HepG2 (cell line): ENCODE measurements at regions not wholly inside any gene's neighbourhood (a gene's known extent, or its start where the extent isn't known, plus 50 kb on each side); places are given as distances from the start of the nearest gene placed in this dataset.

Experiments used
- ATAC-seq: fragments of 200-7000 bp; cut with Tn5 transposase; 3 replicates; pipeline ENCODE4 v1.9.1; 2020; ENCODE audit warnings: mild to moderate bottlenecking, moderate library complexity
- BruUV-seq: library from RNA; stranded (reverse); fragments of 400-500 nt; replicated peaks from 2 replicates; lab custom pipeline; 2021; lab: Mats Ljungman, UMichigan
- CTCF ChIA-PET: fragments of 300-600 bp; formaldehyde crosslinking; extraction: SDS; loops from one replicate; lab custom pipeline; 2021; ENCODE audit warnings: low total read pairs, inconsistent platforms, low intra/inter-chr PET ratio; lab: Yijun Ruan, JAX
- POLR2A ChIA-PET: fragments of 350-600 bp; sonication (Branson Sonifier 250); formaldehyde crosslinking; loops from one replicate; lab custom pipeline; 2020; ENCODE audit warnings: antibody characterized with exemption, inconsistent platforms; lab: Yijun Ruan, JAX
- DNase-seq: peaks from one replicate; pipeline ENCODE4 v3.0.0-alpha.2; 2015; ENCODE audit warnings: low spot score
- FAIRE-seq: peaks from 3 replicates; lab custom pipeline; 2011; peaks lifted over from hg19 to GRCh38; lab: Jason Lieb, UNC
- H2AFZ ChIP-seq: one replicate; pipeline ENCODE4 v1.6.1; 2011; ENCODE audit warnings: low read length, inconsistent platforms
- H3K27ac ChIP-seq: fragments of 300-600 bp; 3 replicates; pipeline ENCODE4 v1.8.0; 2011; ENCODE audit warnings: mixed run types, mild to moderate bottlenecking, mixed read lengths, low read length, inconsistent platforms; ENCODE audit not compliant: insufficient read depth; ENCODE audit errors: extremely low read length
- H3K27me3 ChIP-seq, 2 experiments: fragments of 200-600 bp in 1 of 2; 2 replicates in 1 of 2; 3 replicates in 1 of 2; pipeline versions ENCODE4 v1.6.0 to v1.8.0; 2011; ENCODE audit warnings: low read length in 2 of 2, mild to moderate bottlenecking in 2 of 2, moderate library complexity in 2 of 2, inconsistent platforms in 1 of 2; ENCODE audit not compliant: insufficient read depth in 2 of 2, control insufficient read depth in 1 of 2
- H3K36me3 ChIP-seq, 2 experiments: fragments of 200-600 bp in 1 of 2; replicated peaks in 1 of 2; 2 replicates in 1 of 2; 3 replicates in 1 of 2; pipeline versions ENCODE4 v1.5.1 to v1.8.0; 2011; ENCODE audit warnings: low read length in 2 of 2, inconsistent platforms in 1 of 2; ENCODE audit not compliant: insufficient read depth in 2 of 2, control insufficient read depth in 1 of 2
- H3K4me1 ChIP-seq: 2 replicates; pipeline ENCODE4 v1.5.1; 2012; ENCODE audit warnings: low read length, inconsistent platforms; ENCODE audit not compliant: insufficient read depth
- H3K4me2 ChIP-seq: 2 replicates; pipeline ENCODE4 v1.6.0; 2011; ENCODE audit warnings: low read depth, low read length, inconsistent platforms
- H3K4me3 ChIP-seq, 3 experiments: fragments of 200-600 bp in 1 of 3; sonication (generic), shearing (Covaris generic) in 1 of 3; replicated peaks in 1 of 3; 2 replicates each; pipeline ENCODE4 v1.5.1; 2011 to 2016; ENCODE audit warnings: low read length in 3 of 3, inconsistent platforms in 2 of 3, low read depth in 2 of 3, mild to moderate bottlenecking in 2 of 3, control low read depth in 1 of 3, mixed read lengths in 1 of 3; ENCODE audit not compliant: insufficient read depth in 1 of 3
- H3K79me2 ChIP-seq: one replicate; pipeline ENCODE4 v1.6.1; 2011; ENCODE audit warnings: low read length, inconsistent platforms; ENCODE audit not compliant: insufficient read depth
- H3K9ac ChIP-seq: 2 replicates; pipeline ENCODE4 v1.6.0; 2011; ENCODE audit warnings: mild to moderate bottlenecking, low read depth, low read length, inconsistent platforms; ENCODE audit not compliant: insufficient read depth
- H3K9me3 ChIP-seq: 2 replicates; pipeline ENCODE4 v1.5.1; 2012; ENCODE audit warnings: mild to moderate bottlenecking, low read length
- H4K20me1 ChIP-seq: 2 replicates; pipeline ENCODE4 v1.6.0; 2011; ENCODE audit warnings: inconsistent platforms, mild to moderate bottlenecking, low read length, moderate library complexity; ENCODE audit not compliant: insufficient read depth
- CBX5 ChIP-seq: sonication (generic); formaldehyde crosslinking; IDR thresholded peaks from 2 replicates; pipeline ENCODE4 v1.4.0; 2020; ENCODE audit warnings: missing genetic modification reagents, borderline replicate concordance
- IKZF5 ChIP-seq: IDR thresholded peaks from 2 replicates; pipeline ENCODE4 v1.6.1; 2018; ENCODE audit warnings: missing genetic modification reagents, mild to moderate bottlenecking, missing compliant biosample characterization
- KLF13 ChIP-seq: sonication (generic); formaldehyde crosslinking; IDR thresholded peaks from 2 replicates; pipeline ENCODE4 v1.4.0; 2020; ENCODE audit warnings: mild to moderate bottlenecking, missing genetic modification reagents
- NRL ChIP-seq: sonication (generic); formaldehyde crosslinking; IDR thresholded peaks from 2 replicates; pipeline ENCODE4 v1.5.0; 2020; ENCODE audit warnings: missing genetic modification reagents, mild to moderate bottlenecking, moderate library complexity, borderline replicate concordance
- ZBTB14 ChIP-seq: sonication (generic); formaldehyde crosslinking; IDR thresholded peaks from 2 replicates; pipeline ENCODE4 v1.4.0; 2020; ENCODE audit warnings: missing genetic modification reagents
- ZBTB4 ChIP-seq: sonication (generic); formaldehyde crosslinking; IDR thresholded peaks from 2 replicates; pipeline ENCODE4 v1.4.0; 2020; ENCODE audit warnings: missing genetic modification reagents, mild to moderate bottlenecking, borderline replicate concordance
- ZNF121 ChIP-seq: sonication (generic); formaldehyde crosslinking; IDR thresholded peaks from 2 replicates; pipeline ENCODE4 v1.5.0; 2020; ENCODE audit warnings: mild to moderate bottlenecking, missing genetic modification reagents
- ZNF20 ChIP-seq: sonication (generic); formaldehyde crosslinking; IDR thresholded peaks from 2 replicates; pipeline ENCODE4 v1.4.0; 2020; ENCODE audit warnings: mild to moderate bottlenecking, moderate library complexity, missing genetic modification reagents
- ZNF263 ChIP-seq: sonication (generic); formaldehyde crosslinking; IDR thresholded peaks from 2 replicates; pipeline ENCODE4 v1.4.0; 2020; ENCODE audit warnings: missing genetic modification reagents
- ZNF276 ChIP-seq: sonication (generic); formaldehyde crosslinking; IDR thresholded peaks from 2 replicates; pipeline ENCODE4 v1.4.0; 2020; ENCODE audit warnings: mild to moderate bottlenecking, low read depth, missing genetic modification reagents
- ZNF333 ChIP-seq: sonication (generic); formaldehyde crosslinking; IDR thresholded peaks from 2 replicates; pipeline ENCODE4 v1.4.0; 2020; ENCODE audit warnings: mild to moderate bottlenecking, missing genetic modification reagents, borderline replicate concordance
- ZNF343 ChIP-seq: sonication (generic); formaldehyde crosslinking; IDR thresholded peaks from 2 replicates; pipeline ENCODE4 v1.4.0; 2020; ENCODE audit warnings: mild to moderate bottlenecking, missing genetic modification reagents
- ZNF710 ChIP-seq: sonication (generic); formaldehyde crosslinking; IDR thresholded peaks from 2 replicates; pipeline ENCODE4 v1.5.0; 2020; ENCODE audit warnings: mild to moderate bottlenecking, missing genetic modification reagents, borderline replicate concordance
- WGBS: methylation state at CpG from one replicate; pipeline ENCODE4 v1.1.6; 2017; ENCODE audit warnings: low lambda C conversion rate; 5-methylcytosine and 5-hydroxymethylcytosine counted together
- in situ Hi-C: cut with HindIII; loops from 2 replicates; pipeline ENCODE4 v1.10.0; 2017; ENCODE audit warnings: low pct_unique_long_range_greater_than_20kb; ENCODE audit not compliant: extremely low pct_ligation_motif_present
- intact Hi-C: fragments of 100-400 bp; cut with micrococcal nuclease; formaldehyde crosslinking; loops from one replicate; pipeline ENCODE4 v1.10.0; 2022; ENCODE audit not compliant: unreplicated experiment

GRCh38 chr5:4065472-4066320, 470.1 kb downstream of the IRX1 start:
- POLR2A ChIA-PET, result no interaction called here

More at GRCh38 chr5:4065472-4066320, 470.1 kb downstream of the IRX1 start:
- CTCF ChIA-PET, result no interaction called here
- no peaks in the 10 kb centered on the region for H3K36me3 ChIP-seq
- no TSS peak for BruUV-seq
- TF ChIP-seq ZNF710 (CRISPR knock-in tag) (no peak), ZNF343 (no peak), IKZF5 (CRISPR knock-in tag) (no peak), ZNF263 (CRISPR knock-in tag) (no peak), KLF13 (no peak), ZNF121 (CRISPR knock-in tag) (no peak), NRL (CRISPR knock-in tag) (no peak), CBX5 (CRISPR knock-in tag) (no peak), ZNF20 (CRISPR knock-in tag) (no peak), ZBTB14 (CRISPR knock-in tag) (no peak), ZNF276 (CRISPR knock-in tag) (no peak), ZNF333 (CRISPR knock-in tag) (no peak), ZBTB4 (no peak)
- no peaks in the 10 kb centered on the region for H3K27me3 ChIP-seq
- H3K9me3 ChIP-seq, result peaks cover 94% of the 10 kb centered on the region
- H3K9ac ChIP-seq, result no peak overlapping the region
- H3K4me1 ChIP-seq, result no peaks in the 10 kb centered on the region
- H3K27ac ChIP-seq, result no peak overlapping the region
- no peak overlapping the region for H3K4me2 ChIP-seq
- no peak for FAIRE-seq
- no peak overlapping the region for H2AFZ ChIP-seq
- DNase-seq, result no peak
- no peak for ATAC-seq
- in situ Hi-C loops (no loop called here), intact Hi-C loops (no loop called here)
- no peak overlapping the region for H3K4me3 ChIP-seq
- no peaks in the 10 kb centered on the region for H4K20me1 ChIP-seq
- 13% methylated on average over 8 of the region's 11 CpGs for WGBS
- no peaks in the 10 kb centered on the region for H3K79me2 ChIP-seq
